SK-N-SH (cell line): ENCODE measurements at regions not wholly inside any gene's neighbourhood (a gene's known extent, or its start where the extent isn't known, plus 50 kb on each side); places are given as distances from the start of the nearest gene placed in this dataset.

Source experiments
- GATA2 ChIP-seq: sonication (generic); formaldehyde crosslinking; IDR thresholded peaks from 2 replicates; pipeline ENCODE4 v1.5.0; 2020; ENCODE audit warnings: mild to moderate bottlenecking, missing genetic modification reagents
- MXI1 ChIP-seq: IDR thresholded peaks from 2 replicates; pipeline ENCODE4 v1.6.1; 2012; ENCODE audit warnings: mild to moderate bottlenecking, low read depth, low read length, improper control_type of control experiment
- USF2 ChIP-seq: fragments of 150-350 bp; IDR thresholded peaks from 2 replicates; pipeline ENCODE4 v1.6.1; 2017; ENCODE audit warnings: antibody characterized with exemption, low read length, low read depth, borderline replicate concordance
- YY1 ChIP-seq: IDR thresholded peaks from 2 replicates; pipeline ENCODE4 v1.4.0; 2012; ENCODE audit warnings: low read depth, mild to moderate bottlenecking
- TF ChIP-seq, protein P1 (sequence below): fragments of 200-600 bp; sonication (generic); IDR thresholded peaks from 2 replicates; pipeline ENCODE4 v1.6.1; 2017; ENCODE audit warnings: antibody characterized with exemption, mild to moderate bottlenecking, moderate library complexity

DNA sequence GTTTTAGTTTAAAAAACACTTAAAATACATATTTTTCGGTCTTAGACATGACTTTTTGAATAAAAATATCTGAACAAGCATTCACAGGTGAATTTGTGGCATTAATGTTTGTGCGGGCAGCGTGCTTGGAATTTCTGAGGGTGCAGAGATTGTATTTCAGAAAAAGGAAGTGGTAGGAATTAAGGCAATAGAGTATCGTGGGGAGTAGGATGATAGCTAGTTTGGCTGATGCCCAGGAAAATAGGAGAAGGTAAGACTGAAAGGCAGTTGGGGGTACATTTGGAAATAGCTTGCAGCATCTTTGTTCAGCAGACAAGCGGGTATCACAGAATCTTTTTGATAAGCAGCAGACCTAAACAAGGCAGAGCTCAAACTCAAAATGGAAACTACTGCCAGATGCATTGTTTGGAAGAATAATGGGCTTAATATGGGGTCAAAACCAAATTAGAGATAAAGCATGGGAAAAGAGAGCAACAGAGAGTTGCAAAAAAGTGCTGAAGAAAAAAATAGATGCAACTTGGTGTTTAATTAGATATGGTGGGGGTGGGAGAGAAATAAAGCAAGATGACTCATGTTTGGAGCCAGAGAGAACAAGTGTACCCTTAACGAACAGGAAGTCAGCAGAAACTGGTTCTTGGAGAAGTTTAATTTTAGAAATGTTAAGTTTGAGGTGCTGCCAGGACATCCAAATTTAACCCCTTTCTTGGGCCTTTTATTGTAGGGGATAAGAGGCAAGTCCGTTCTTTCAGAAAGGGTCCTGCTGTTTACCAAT lies 85.7 kb upstream of the ARRDC3 start:
- TF ChIP-seq, protein P1, sequence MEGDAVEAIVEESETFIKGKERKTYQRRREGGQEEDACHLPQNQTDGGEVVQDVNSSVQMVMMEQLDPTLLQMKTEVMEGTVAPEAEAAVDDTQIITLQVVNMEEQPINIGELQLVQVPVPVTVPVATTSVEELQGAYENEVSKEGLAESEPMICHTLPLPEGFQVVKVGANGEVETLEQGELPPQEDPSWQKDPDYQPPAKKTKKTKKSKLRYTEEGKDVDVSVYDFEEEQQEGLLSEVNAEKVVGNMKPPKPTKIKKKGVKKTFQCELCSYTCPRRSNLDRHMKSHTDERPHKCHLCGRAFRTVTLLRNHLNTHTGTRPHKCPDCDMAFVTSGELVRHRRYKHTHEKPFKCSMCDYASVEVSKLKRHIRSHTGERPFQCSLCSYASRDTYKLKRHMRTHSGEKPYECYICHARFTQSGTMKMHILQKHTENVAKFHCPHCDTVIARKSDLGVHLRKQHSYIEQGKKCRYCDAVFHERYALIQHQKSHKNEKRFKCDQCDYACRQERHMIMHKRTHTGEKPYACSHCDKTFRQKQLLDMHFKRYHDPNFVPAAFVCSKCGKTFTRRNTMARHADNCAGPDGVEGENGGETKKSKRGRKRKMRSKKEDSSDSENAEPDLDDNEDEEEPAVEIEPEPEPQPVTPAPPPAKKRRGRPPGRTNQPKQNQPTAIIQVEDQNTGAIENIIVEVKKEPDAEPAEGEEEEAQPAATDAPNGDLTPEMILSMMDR: no peak
- peak; percentile 38; the same call in 1 of the 2 replicates for TF ChIP-seq GATA2
- no peak for TF ChIP-seq USF2
- no peak for TF ChIP-seq YY1
- TF ChIP-seq MXI1: no peak
